Esophagus (tissue), 2 donors: ENCODE measurements at regions not wholly inside any gene's neighbourhood (a gene's known extent, or its start where the extent isn't known, plus 50 kb on each side); places are given as distances from the start of the nearest gene placed in this dataset.

Experiments
- H3K27ac ChIP-seq, 2 donors: one replicate each; pipeline ENCODE4 v1.5.1; 2013; ENCODE audit warnings: low read depth in 2 of 2, mild to moderate bottlenecking in 2 of 2, inconsistent platforms in 1 of 2, low read length in 1 of 2, moderate library complexity in 1 of 2
- H3K27me3 ChIP-seq, 2 donors: one replicate each; pipeline ENCODE4 v1.6.1; 2013; ENCODE audit warnings: low read length in 2 of 2, control low read depth in 1 of 2, mild to moderate bottlenecking in 1 of 2; ENCODE audit not compliant: insufficient read depth in 2 of 2, control insufficient read depth in 1 of 2
- H3K36me3 ChIP-seq, 2 donors: one replicate each; pipeline ENCODE4 v1.6.1; 2013; ENCODE audit warnings: low read length in 1 of 2; ENCODE audit not compliant: control insufficient read depth in 2 of 2, insufficient read depth in 2 of 2
- H3K4me1 ChIP-seq, 2 donors: one replicate each; pipeline ENCODE4 v1.6.1; 2013; ENCODE audit warnings: low read length in 1 of 2; ENCODE audit not compliant: control insufficient read depth in 2 of 2, insufficient read depth in 2 of 2
- H3K4me3 ChIP-seq, 2 donors: one replicate each; pipeline ENCODE4 v1.5.1; 2013; ENCODE audit warnings: low read length in 2 of 2, mild to moderate bottlenecking in 2 of 2, low read depth in 1 of 2, moderate library complexity in 1 of 2
- H3K9me3 ChIP-seq, 2 donors: one replicate each; pipeline ENCODE4 v1.6.1; 2013; ENCODE audit warnings: mild to moderate bottlenecking in 2 of 2, low read depth in 1 of 2, low read length in 1 of 2, moderate library complexity in 1 of 2; ENCODE audit not compliant: control insufficient read depth in 2 of 2, insufficient read depth in 1 of 2
- WGBS, 2 donors: extraction: QIAGEN DNeasy Blood & Tissue Kit; methylation state at CpG; one replicate each; pipeline ENCODE4 v1.1.7; 2013; 5-methylcytosine and 5-hydroxymethylcytosine counted together
- donor health status: healthy with polysubstance abuse.
- donor health status: Bipolar disorder and iron deficiency.

GRCh38 chr7:18312482-18312881 lies 183.1 kb upstream of the HDAC9 start:
- Histone ChIP-seq H3K9me3 (no peaks in the 10 kb centered on the region), H3K36me3 (no peaks in the 10 kb centered on the region), H3K4me1 (no peaks in the 10 kb centered on the region), H3K27ac (no peak overlapping the region), H3K27me3 (no peaks in the 10 kb centered on the region), H3K4me3 (no peak overlapping the region)

GRCh38 chr7:18313965-18314364 lies 181.6 kb upstream of the HDAC9 start:
- Histone ChIP-seq H3K9me3 (no peaks in the 10 kb centered on the region), H3K4me3 (no peak overlapping the region), H3K4me1 (no peaks in the 10 kb centered on the region), H3K36me3 (no peaks in the 10 kb centered on the region), H3K27me3 (no peaks in the 10 kb centered on the region), H3K27ac (no peak overlapping the region)

GRCh38 chr7:18315241-18315640 lies 180.3 kb upstream of the HDAC9 start:
- Histone ChIP-seq H3K9me3 (no peaks in the 10 kb centered on the region), H3K27me3 (no peaks in the 10 kb centered on the region), H3K4me3 (no peak overlapping the region), H3K4me1 (no peaks in the 10 kb centered on the region), H3K36me3 (no peaks in the 10 kb centered on the region), H3K27ac (no peak overlapping the region)
- 74 to 78% methylated on average over 2 of the region's 2 CpGs for WGBS, 2 donors

GRCh38 chr7:18317941-18318340 lies 177.6 kb upstream of the HDAC9 start:
- no peak overlapping the region for H3K27ac ChIP-seq
- 75 to 77% methylated on average over 2 of the region's 2 CpGs for WGBS, 2 donors

GRCh38 chr7:18320422-18320821 lies 175.1 kb upstream of the HDAC9 start:
- H3K36me3 ChIP-seq: no peaks in the 10 kb centered on the region
- H3K4me1 ChIP-seq: no peaks in the 10 kb centered on the region
- H3K9me3 ChIP-seq: no peaks in the 10 kb centered on the region
- no peaks in the 10 kb centered on the region for H3K27me3 ChIP-seq
- 71 to 77% methylated on average over 4 of the region's 4 CpGs for WGBS, 2 donors
- no peak overlapping the region for H3K4me3 ChIP-seq
- no peak overlapping the region for H3K27ac ChIP-seq

More at GRCh38 chr7:18317941-18318340, 177.6 kb upstream of the HDAC9 start:
- Histone ChIP-seq H3K9me3 (no peaks in the 10 kb centered on the region), H3K4me1 (no peaks in the 10 kb centered on the region), H3K4me3 (no peak overlapping the region), H3K36me3 (no peaks in the 10 kb centered on the region), H3K27me3 (no peaks in the 10 kb centered on the region)

GRCh38 chr7:18320971-18321567 lies 174.5 kb upstream of the HDAC9 start:
- no peaks in the 10 kb centered on the region for H3K4me1 ChIP-seq
- no peaks in the 10 kb centered on the region for H3K27me3 ChIP-seq
- H3K27ac ChIP-seq: no peak overlapping the region
- H3K36me3 ChIP-seq: no peaks in the 10 kb centered on the region
- H3K9me3 ChIP-seq: no peaks in the 10 kb centered on the region
- no peak overlapping the region for H3K4me3 ChIP-seq
- WGBS, 2 donors: 83 to 91% methylated on average over 2 of the region's 2 CpGs

GRCh38 chr7:18330548-18330947 lies 165.0 kb upstream of the HDAC9 start:
- Histone ChIP-seq H3K27me3 (no peaks in the 10 kb centered on the region), H3K4me1 (no peaks in the 10 kb centered on the region), H3K9me3 (no peaks in the 10 kb centered on the region), H3K4me3 (no peak overlapping the region), H3K27ac (no peak overlapping the region), H3K36me3 (no peaks in the 10 kb centered on the region)

GRCh38 chr7:18336626-18337025 lies 158.9 kb upstream of the HDAC9 start:
- no peaks in the 10 kb centered on the region for H3K4me1 ChIP-seq
- H3K27me3 ChIP-seq: no peaks in the 10 kb centered on the region
- H3K4me3 ChIP-seq: no peak overlapping the region
- no peaks in the 10 kb centered on the region for H3K36me3 ChIP-seq
- WGBS, 2 donors: 68 to 76% methylated on average over 2 of the region's 2 CpGs
- H3K9me3 ChIP-seq: no peaks in the 10 kb centered on the region
- no peak overlapping the region for H3K27ac ChIP-seq

- no peaks in the 10 kb centered on the region for H3K27me3 ChIP-seq
- WGBS, 2 donors: 77% methylated on average over 5 of the region's 5 CpGs
- no peak overlapping the region for H3K4me3 ChIP-seq
- no peak overlapping the region for H3K27ac ChIP-seq
- H3K36me3 ChIP-seq: no peaks in the 10 kb centered on the region
- H3K4me1 ChIP-seq: no peaks in the 10 kb centered on the region
- no peaks in the 10 kb centered on the region for H3K9me3 ChIP-seq
These were observed 158.3 kb upstream of the HDAC9 start for GRCh38 chr7:18337048-18337809.

GRCh38 chr7:18338910-18339523 lies 156.5 kb upstream of the HDAC9 start:
- Histone ChIP-seq H3K36me3 (no peaks in the 10 kb centered on the region), H3K4me3 (no peak overlapping the region), H3K27ac (no peak overlapping the region), H3K4me1 (no peaks in the 10 kb centered on the region), H3K27me3 (no peaks in the 10 kb centered on the region), H3K9me3 (no peaks in the 10 kb centered on the region)
- 90 to 92% methylated on average over 3 of the region's 3 CpGs for WGBS, 2 donors
